GM12891 (cell line): ENCODE measurements at regions not wholly inside any gene's neighbourhood (a gene's known extent, or its start where the extent isn't known, plus 50 kb on each side); places are given as distances from the start of the nearest gene placed in this dataset.

Experiments used
- POLR2A ChIP-seq: IDR thresholded peaks from 2 replicates; pipeline ENCODE4 v1.6.1; 2011; ENCODE audit warnings: low read depth, low read length, control low read depth
- TAF1 ChIP-seq: IDR thresholded peaks from 2 replicates; pipeline ENCODE4 v1.6.1; 2011; ENCODE audit warnings: low read depth, low read length, control low read depth

DNA sequence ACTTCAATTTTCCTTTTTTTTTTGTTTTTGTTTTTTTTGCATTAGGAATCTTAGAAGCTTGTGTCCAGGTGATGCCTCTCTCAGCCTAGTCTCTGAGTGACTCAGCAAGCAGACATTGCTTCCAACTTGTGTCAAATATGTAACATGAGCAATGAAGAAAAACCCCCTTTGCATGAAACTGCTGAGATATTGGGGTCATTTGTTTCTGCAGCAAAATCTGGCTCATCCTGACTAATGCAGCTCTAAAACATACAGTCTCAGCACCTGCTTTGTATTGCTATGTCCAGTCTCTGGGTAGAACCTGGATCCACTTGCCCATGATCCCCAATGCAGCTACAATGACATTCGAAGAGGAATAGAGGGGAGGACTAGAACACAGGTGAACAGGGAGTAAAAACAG lies 55.7 kb upstream of the LRFN2 start:
- TF ChIP-seq POLR2A (no peak), TAF1 (no peak)
